Stimulated activated CD8-positive, alpha-beta memory T cell treated with anti-CD3 and anti-CD28 coated beads, Interleukin-7, amount 100 ng/mL, for 48 hours (primary cell): ENCODE measurements at regions not wholly inside any gene's neighbourhood (a gene's known extent, or its start where the extent isn't known, plus 50 kb on each side); places are given as distances from the start of the nearest gene placed in this dataset.
"Not testable (repeated sequence)": the region's sequence is repeated elsewhere in the genome, so short reads cannot be mapped to it uniquely, and the experiment has no call there.

Experiments
- DNase-seq, 2 donors: peaks; one replicate each; pipeline ENCODE4 v3.0.0-alpha.2; 2020; ENCODE audit warnings: low read depth in 1 of 2; ENCODE audit errors: extremely low read depth in 1 of 2

GRCh38 chr15:23913081-23913480 lies 226.0 kb upstream of the NDN start:
- no peak for DNase-seq

DNA sequence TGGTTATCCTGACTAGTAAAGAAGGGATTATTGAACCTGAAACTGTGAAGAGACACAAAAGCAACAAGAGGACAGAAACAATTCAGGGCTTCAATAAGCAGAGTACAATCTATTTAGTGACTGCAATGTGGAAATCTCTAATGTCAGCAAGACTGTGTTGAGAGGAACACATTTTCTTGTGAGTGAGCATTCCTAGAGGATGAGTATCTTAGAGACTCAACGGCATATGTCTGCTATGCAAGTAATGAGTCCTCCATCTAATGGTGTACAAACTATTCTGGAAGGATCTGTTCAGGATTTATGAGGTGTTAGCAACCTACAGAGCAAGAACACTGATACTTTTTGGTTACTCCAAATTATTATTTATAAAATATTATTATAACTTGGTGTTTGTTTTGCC lies 226.5 kb upstream of the NDN start:
- no peak for DNase-seq

DNA sequence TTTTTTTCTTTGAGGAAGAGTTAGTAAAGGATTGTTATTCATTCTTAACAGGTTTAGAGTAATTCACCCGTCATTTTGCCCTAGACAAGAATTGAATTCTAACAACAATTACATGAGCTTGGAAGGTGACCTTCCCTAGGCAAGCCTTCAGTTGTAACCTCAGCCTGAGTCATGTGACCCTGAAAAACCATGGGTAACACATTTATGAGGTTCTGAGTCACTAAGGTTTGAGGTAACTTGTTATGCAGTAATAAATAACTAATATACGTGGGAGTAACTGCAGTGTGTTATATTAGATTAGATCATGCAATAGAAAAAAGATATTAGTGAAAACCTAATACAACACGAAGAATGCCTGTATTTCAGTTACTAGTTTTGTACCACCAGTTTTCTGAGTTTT lies 237.6 kb upstream of the NDN start:
- no peak for DNase-seq

GRCh38 chr15:23954931-23955330 lies 267.8 kb upstream of the NDN start:
- DNase-seq, result no peak

GRCh38 chr15:23983500-23984259 lies 296.6 kb upstream of the NDN start:
- no peak for DNase-seq

GRCh38 chr15:23994273-23994672 lies 307.2 kb upstream of the NDN start:
- no peak for DNase-seq

- DNase-seq, result no peak
Measured at GRCh38 chr15:23998056-23998455, 311.0 kb upstream of the NDN start.

GRCh38 chr15:24008476-24008875 lies 321.4 kb upstream of the NDN start:
- DNase-seq, result no peak

DNA sequence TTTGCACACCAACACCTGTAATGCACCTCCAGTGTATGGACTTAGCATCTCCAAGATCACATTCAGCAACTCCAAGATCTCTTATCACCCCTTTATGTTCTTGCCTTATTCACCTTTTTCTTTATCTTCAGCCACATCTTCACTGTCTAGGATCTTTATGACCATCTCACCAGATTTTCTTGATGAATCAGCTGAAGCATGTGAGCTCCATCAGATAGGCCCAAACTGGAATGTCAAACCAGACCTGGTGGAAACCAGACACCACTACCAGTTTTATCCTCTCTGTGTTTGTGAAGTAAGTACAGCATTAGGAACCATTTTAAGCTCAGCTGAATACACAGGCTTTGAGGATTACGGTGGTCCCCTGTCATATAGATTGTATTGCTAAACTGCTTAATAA lies 330.4 kb upstream of the NDN start:
- DNase-seq, result no peak

GRCh38 chr15:24039683-24040082 lies 352.6 kb upstream of the NDN start:
- no peak for DNase-seq

- no peak for DNase-seq
Measured at GRCh38 chr15:24054547-24055245, 367.6 kb upstream of the NDN start.

DNA sequence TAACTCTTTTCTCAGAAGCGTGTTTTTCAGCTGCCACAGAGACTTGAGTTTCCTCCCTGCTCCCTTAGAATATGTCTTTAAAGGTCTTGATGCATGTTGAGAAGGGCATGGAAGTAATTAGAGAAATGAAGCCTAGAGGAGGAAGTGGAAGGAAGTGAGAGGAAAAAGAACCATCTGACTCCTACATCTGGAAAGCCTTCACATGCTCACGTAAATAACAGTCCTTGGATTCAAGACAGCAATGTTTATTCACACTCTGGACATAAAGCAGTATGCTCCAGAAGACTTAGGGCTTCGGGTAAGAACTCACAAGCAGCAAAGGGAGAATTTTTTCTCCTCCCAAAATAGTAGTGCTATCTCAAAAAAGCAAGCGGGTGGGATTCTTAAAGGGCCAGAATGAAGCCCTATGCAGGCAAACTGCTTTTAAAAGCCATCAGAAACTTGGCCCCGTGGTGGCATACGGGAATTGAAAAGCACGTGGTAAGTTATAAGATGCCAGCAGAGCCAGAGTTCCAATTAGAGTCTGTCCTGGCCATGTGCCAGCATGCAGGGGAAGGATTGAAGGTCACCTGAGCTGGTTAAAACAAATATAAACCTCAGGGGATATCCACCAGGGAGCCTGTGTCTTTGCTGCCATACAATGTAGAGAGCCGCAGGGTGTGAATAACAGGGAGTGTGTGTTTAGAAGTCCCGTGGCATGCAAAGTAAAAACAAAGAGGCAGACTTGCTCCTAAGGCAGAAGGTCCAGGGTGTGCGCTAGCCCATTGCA lies 380.8 kb upstream of the NDN start:
- DNase-seq, result no peak

GRCh38 chr15:24075420-24076089 lies 388.4 kb upstream of the NDN start:
- DNase-seq, result no peak

DNA sequence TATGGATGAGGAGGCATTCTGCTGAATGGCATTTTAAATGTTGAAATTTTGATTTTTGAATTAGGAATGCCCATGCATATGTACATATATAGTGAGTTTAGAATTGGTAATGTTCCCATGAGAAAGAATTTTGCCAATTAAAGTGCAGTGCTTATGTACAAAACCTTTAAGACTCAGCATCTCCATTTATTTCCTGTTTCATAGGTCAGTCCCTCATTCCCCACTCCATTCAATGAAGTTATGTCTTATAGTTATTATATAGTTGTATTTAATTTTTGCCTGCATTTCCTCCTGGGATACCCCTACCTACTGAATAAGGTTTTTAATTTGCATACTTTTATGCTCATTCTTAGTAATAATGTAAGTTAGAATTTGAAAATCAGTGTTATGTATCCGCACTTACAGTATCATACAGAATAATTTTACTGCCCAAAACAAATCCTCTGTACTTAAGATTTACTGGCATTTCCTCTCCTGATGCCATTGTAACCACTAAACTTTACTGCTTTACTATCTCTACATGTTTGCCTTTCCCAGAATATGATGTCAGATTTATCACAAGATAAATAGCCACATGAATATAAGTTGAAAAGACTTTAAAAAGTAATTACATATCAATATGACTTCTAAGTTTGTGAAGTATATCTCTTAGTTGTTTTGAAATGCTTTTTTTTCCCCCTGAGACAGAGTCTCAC lies 389.1 kb upstream of the NDN start:
- DNase-seq, result no peak

GRCh38 chr15:24078310-24079029 lies 391.4 kb upstream of the NDN start:
- DNase-seq, result no peak

- DNase-seq, result not testable (repeated sequence)
Measured at GRCh38 chr15:24088941-24089340, 401.8 kb upstream of the NDN start.

DNA sequence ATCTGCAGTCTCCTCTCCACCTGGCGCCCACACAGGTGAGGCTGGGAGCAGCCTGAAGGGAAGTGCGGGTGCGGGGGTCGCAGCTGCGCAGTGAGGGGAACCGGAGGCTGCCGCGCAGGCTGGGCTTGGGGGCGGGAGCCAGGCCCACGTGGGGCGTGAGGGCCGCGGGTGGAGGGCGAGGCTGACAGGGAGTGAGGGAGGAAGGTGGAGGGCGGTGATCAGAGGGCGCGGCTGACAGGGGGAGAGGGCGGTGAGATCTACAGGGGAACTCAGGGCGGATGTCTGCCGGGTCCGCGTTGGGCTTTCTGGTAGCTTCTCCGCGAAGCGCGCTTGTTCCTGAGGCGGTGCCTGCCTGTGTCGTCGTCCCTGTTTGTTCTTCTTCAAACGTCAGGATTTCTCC lies 414.4 kb upstream of the NDN start:
- not testable (repeated sequence) for DNase-seq

DNA sequence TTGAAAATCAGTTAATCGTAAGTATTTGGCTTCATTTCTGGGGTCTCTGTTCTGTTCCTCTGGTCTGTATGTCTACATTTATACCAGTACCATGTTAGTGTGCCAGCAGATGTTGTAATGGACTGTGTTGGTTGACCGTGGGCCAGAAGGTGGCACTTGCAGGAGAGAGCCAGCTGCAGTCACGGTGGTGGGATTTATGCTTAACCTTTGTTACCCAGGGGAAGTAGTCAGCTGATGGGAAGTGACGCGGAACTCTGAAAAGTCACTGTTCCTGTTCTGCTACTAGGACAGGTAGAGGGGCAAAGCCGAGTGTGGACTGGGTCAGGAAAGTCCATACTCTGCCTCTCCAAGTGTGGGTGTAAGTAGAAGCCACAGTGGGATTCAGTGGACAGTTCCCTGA lies 420.4 kb upstream of the NDN start:
- not testable (repeated sequence) for DNase-seq

DNA sequence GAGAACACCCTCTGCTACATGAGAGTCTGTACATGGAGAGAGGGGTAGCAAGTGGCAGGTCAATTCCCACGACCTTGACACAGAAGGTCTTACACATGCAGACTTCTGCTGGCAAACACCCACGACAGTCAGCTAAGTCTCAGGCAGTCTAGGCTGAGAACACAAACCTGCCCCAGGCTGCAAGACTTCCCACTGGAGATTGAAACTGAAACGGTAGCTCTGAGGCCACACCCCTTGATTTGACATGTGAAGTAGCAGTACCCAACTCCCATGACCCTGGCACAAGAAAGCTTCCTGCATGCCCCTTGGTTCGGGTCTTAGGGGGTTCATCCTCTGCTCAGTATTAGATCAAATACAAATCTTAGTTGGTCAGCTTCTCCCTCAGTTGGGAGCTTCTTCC lies 420.8 kb upstream of the NDN start:
- DNase-seq, result not testable (repeated sequence)

GRCh38 chr15:24108349-24108748 lies 421.2 kb upstream of the NDN start:
- not testable (repeated sequence) for DNase-seq
